ENCODE measurements at regions not wholly inside any gene's neighbourhood (a gene's known extent, or its start where the extent isn't known, plus 50 kb on each side); places are given as distances from the start of the nearest gene placed in this dataset.

- Mint-ChIP-seq H3K36me3 (ENCODE audit: low read depth) (peaks cover 10% of the 10 kb centered on the region; the same call in 2 of the 3 replicates), H3K27ac (peak overlapping the region; percentile 17; the same call in 1 of the 2 replicates)
Observed at GRCh38 chr4:20341134-20341738, 89.5 kb downstream of the SLIT2 start.

More at GRCh38 chr4:20341134-20341738, 89.5 kb downstream of the SLIT2 start:
- H4K20me1 ChIP-seq (replicated peaks; ENCODE audit: insufficient read depth), result no peaks in the 10 kb centered on the region
- no peaks in the 10 kb centered on the region for H3K36me3 ChIP-seq (ENCODE audit: insufficient read depth)
- H3K27me3 ChIP-seq (ENCODE audit: insufficient read depth), result no peaks in the 10 kb centered on the region
- peaks cover 5% of the 10 kb centered on the region for H3K9me3 Mint-ChIP-seq
- H3K79me2 ChIP-seq (replicated peaks; ENCODE audit: insufficient read depth), result no peaks in the 10 kb centered on the region
- ATAC-seq, result no peak
- no peak overlapping the region for H2AFZ ChIP-seq
- H3K27ac ChIP-seq (ENCODE audit: low read depth), result no peak overlapping the region
- H3K4me1 ChIP-seq (ENCODE audit: insufficient read depth), result no peaks in the 10 kb centered on the region
- peaks cover 4% of the 10 kb centered on the region for H3K27me3 Mint-ChIP-seq (ENCODE audit: insufficient read depth, low read depth, poor library complexity)
- peaks cover 4% of the 10 kb centered on the region; the same call in 1 of the 3 replicates for H3K4me1 Mint-ChIP-seq
- no peak overlapping the region for H3K4me3 ChIP-seq
- no peaks in the 10 kb centered on the region for H3K9me2 ChIP-seq (ENCODE audit: insufficient read depth)
- H3K4me3 Mint-ChIP-seq, result no peak overlapping the region
- DNase-seq (ENCODE audit: low spot score), result no peak
- no peak overlapping the region for H3K4me2 ChIP-seq
- H3F3A ChIP-seq (replicated peaks; ENCODE audit: low read depth), result no peaks in the 10 kb centered on the region
- TF ChIP-seq ZNF462 (CRISPR knock-in tag; IDR thresholded peaks at IDR 0.05), result no peak
- TF ChIP-seq, protein P1, sequence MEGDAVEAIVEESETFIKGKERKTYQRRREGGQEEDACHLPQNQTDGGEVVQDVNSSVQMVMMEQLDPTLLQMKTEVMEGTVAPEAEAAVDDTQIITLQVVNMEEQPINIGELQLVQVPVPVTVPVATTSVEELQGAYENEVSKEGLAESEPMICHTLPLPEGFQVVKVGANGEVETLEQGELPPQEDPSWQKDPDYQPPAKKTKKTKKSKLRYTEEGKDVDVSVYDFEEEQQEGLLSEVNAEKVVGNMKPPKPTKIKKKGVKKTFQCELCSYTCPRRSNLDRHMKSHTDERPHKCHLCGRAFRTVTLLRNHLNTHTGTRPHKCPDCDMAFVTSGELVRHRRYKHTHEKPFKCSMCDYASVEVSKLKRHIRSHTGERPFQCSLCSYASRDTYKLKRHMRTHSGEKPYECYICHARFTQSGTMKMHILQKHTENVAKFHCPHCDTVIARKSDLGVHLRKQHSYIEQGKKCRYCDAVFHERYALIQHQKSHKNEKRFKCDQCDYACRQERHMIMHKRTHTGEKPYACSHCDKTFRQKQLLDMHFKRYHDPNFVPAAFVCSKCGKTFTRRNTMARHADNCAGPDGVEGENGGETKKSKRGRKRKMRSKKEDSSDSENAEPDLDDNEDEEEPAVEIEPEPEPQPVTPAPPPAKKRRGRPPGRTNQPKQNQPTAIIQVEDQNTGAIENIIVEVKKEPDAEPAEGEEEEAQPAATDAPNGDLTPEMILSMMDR (conservative IDR thresholded peaks at IDR 0.05; ENCODE audit: low read depth in 2 of 2), result no peak
- TF ChIP-seq STAT1 (IDR thresholded peaks at IDR 0.05; ENCODE audit: unreplicated experiment), result no peak
- TF ChIP-seq ZNF114 (CRISPR knock-in tag; IDR thresholded peaks at IDR 0.05), result no peak
- TF ChIP-seq CREB1 (CRISPR knock-in tag; IDR thresholded peaks at IDR 0.05; ENCODE audit: low read depth), result no peak
- TF ChIP-seq, protein P2, sequence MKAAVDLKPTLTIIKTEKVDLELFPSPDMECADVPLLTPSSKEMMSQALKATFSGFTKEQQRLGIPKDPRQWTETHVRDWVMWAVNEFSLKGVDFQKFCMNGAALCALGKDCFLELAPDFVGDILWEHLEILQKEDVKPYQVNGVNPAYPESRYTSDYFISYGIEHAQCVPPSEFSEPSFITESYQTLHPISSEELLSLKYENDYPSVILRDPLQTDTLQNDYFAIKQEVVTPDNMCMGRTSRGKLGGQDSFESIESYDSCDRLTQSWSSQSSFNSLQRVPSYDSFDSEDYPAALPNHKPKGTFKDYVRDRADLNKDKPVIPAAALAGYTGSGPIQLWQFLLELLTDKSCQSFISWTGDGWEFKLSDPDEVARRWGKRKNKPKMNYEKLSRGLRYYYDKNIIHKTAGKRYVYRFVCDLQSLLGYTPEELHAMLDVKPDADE (IDR thresholded peaks at IDR 0.05), result no peak
- TF ChIP-seq POLR2AphosphoS5 (IDR thresholded peaks at IDR 0.05; ENCODE audit: low read depth), result no peak
- no peak for TF ChIP-seq NANOG (IDR thresholded peaks at IDR 0.05; ENCODE audit: borderline replicate concordance)
- TF ChIP-seq JUNB (IDR thresholded peaks at IDR 0.05; ENCODE audit: unreplicated experiment), result no peak
- TF ChIP-seq EZH2 (IDR thresholded peaks at IDR 0.05; ENCODE audit: low read depth, unreplicated experiment), result no peak
- TF ChIP-seq, protein P3, sequence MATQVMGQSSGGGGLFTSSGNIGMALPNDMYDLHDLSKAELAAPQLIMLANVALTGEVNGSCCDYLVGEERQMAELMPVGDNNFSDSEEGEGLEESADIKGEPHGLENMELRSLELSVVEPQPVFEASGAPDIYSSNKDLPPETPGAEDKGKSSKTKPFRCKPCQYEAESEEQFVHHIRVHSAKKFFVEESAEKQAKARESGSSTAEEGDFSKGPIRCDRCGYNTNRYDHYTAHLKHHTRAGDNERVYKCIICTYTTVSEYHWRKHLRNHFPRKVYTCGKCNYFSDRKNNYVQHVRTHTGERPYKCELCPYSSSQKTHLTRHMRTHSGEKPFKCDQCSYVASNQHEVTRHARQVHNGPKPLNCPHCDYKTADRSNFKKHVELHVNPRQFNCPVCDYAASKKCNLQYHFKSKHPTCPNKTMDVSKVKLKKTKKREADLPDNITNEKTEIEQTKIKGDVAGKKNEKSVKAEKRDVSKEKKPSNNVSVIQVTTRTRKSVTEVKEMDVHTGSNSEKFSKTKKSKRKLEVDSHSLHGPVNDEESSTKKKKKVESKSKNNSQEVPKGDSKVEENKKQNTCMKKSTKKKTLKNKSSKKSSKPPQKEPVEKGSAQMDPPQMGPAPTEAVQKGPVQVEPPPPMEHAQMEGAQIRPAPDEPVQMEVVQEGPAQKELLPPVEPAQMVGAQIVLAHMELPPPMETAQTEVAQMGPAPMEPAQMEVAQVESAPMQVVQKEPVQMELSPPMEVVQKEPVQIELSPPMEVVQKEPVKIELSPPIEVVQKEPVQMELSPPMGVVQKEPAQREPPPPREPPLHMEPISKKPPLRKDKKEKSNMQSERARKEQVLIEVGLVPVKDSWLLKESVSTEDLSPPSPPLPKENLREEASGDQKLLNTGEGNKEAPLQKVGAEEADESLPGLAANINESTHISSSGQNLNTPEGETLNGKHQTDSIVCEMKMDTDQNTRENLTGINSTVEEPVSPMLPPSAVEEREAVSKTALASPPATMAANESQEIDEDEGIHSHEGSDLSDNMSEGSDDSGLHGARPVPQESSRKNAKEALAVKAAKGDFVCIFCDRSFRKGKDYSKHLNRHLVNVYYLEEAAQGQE (IDR thresholded peaks at IDR 0.05; ENCODE audit: unreplicated experiment), result no peak
- no peak for TF ChIP-seq ZNF331 (CRISPR knock-in tag; IDR thresholded peaks at IDR 0.05; ENCODE audit: low read depth)
- no peak for TF ChIP-seq EZH2phosphoT487 (IDR thresholded peaks at IDR 0.05; ENCODE audit: unreplicated experiment)

Measured in GM23338 (cell line).